IPS DF 6.9 (cell line): ENCODE measurements at regions not wholly inside any gene's neighbourhood (a gene's known extent, or its start where the extent isn't known, plus 50 kb on each side); places are given as distances from the start of the nearest gene placed in this dataset.

Experiments used
- DNase-seq: peaks from one replicate; pipeline ENCODE4 v3.0.0-alpha.2; 2013; ENCODE audit warnings: low read depth, low spot score
- H3K27ac ChIP-seq: one replicate; pipeline ENCODE4 v1.5.1; 2013; ENCODE audit warnings: low read length, control low read depth
- H3K27me3 ChIP-seq: 2 replicates; pipeline ENCODE4 v1.6.1; 2013; ENCODE audit warnings: mild to moderate bottlenecking, low read length; ENCODE audit not compliant: control insufficient read depth, insufficient read depth
- H3K36me3 ChIP-seq: 2 replicates; pipeline ENCODE4 v1.6.1; 2013; ENCODE audit warnings: low read length; ENCODE audit not compliant: control insufficient read depth, insufficient read depth
- H3K4me1 ChIP-seq: 2 replicates; pipeline ENCODE4 v1.6.1; 2013; ENCODE audit warnings: low read length; ENCODE audit not compliant: control insufficient read depth, insufficient read depth
- H3K4me3 ChIP-seq: 2 replicates; pipeline ENCODE4 v1.5.1; 2013; ENCODE audit warnings: mild to moderate bottlenecking, low read length
- H3K9me3 ChIP-seq: 2 replicates; pipeline ENCODE4 v1.6.1; 2013; ENCODE audit warnings: low read length, inconsistent platforms; ENCODE audit not compliant: control insufficient read depth, insufficient read depth
- WGBS: extraction: QIAGEN DNeasy Blood & Tissue Kit; methylation state at CpG from one replicate; pipeline ENCODE4 v1.1.7; 2013; ENCODE audit warnings: mixed read lengths, missing lambda C conversion rate; ENCODE audit not compliant: insufficient read length, insufficient coverage; 5-methylcytosine and 5-hydroxymethylcytosine counted together

- no peaks in the 10 kb centered on the region for H3K27me3 ChIP-seq
- H3K4me1 ChIP-seq = no peaks in the 10 kb centered on the region
- no peaks in the 10 kb centered on the region for H3K36me3 ChIP-seq
- WGBS = no CpG with 5 or more reads among the region's 2 CpGs
- no peak overlapping the region for H3K27ac ChIP-seq
- no peak for DNase-seq
- no peak overlapping the region for H3K4me3 ChIP-seq
- no peaks in the 10 kb centered on the region for H3K9me3 ChIP-seq
Measured at GRCh38 chr4:20302336-20302735, 50.6 kb downstream of the SLIT2 start.

- Histone ChIP-seq H3K4me3 (no peak overlapping the region), H3K27me3 (no peaks in the 10 kb centered on the region), H3K4me1 (no peaks in the 10 kb centered on the region), H3K9me3 (no peaks in the 10 kb centered on the region), H3K27ac (no peak overlapping the region), H3K36me3 (no peaks in the 10 kb centered on the region)
- DNase-seq = no peak
- WGBS = no CpG with 5 or more reads among the region's 2 CpGs
Measured at GRCh38 chr4:20305976-20306375, 54.3 kb downstream of the SLIT2 start.

GRCh38 chr4:20311856-20312255, 60.2 kb downstream of the SLIT2 start:
- no peak overlapping the region for H3K4me3 ChIP-seq
- H3K27me3 ChIP-seq = no peaks in the 10 kb centered on the region
- H3K36me3 ChIP-seq = no peaks in the 10 kb centered on the region
- no CpG with 5 or more reads among the region's 2 CpGs for WGBS
- H3K4me1 ChIP-seq = no peaks in the 10 kb centered on the region
- no peaks in the 10 kb centered on the region for H3K9me3 ChIP-seq
- no peak for DNase-seq
- no peak overlapping the region for H3K27ac ChIP-seq

GRCh38 chr4:20313237-20314030, 61.7 kb downstream of the SLIT2 start:
- no peak overlapping the region for H3K27ac ChIP-seq
- H3K4me1 ChIP-seq = no peaks in the 10 kb centered on the region
- no peaks in the 10 kb centered on the region for H3K36me3 ChIP-seq
- no CpG with 5 or more reads among the region's 12 CpGs for WGBS
- no peaks in the 10 kb centered on the region for H3K27me3 ChIP-seq
- no peak overlapping the region for H3K4me3 ChIP-seq
- DNase-seq = peak; percentile 63
- no peaks in the 10 kb centered on the region for H3K9me3 ChIP-seq

GRCh38 chr4:20317424-20317985, 65.8 kb downstream of the SLIT2 start:
- Histone ChIP-seq H3K9me3 (no peaks in the 10 kb centered on the region), H3K27me3 (no peaks in the 10 kb centered on the region), H3K27ac (no peak overlapping the region), H3K4me1 (no peaks in the 10 kb centered on the region), H3K36me3 (no peaks in the 10 kb centered on the region), H3K4me3 (no peak overlapping the region)
- no CpG with 5 or more reads among the region's 2 CpGs for WGBS
- no peak for DNase-seq

- no peaks in the 10 kb centered on the region for H3K9me3 ChIP-seq
- no peaks in the 10 kb centered on the region for H3K36me3 ChIP-seq
- no CpG with 5 or more reads among the region's 8 CpGs for WGBS
- no peak for DNase-seq
- no peak overlapping the region for H3K4me3 ChIP-seq
- no peaks in the 10 kb centered on the region for H3K4me1 ChIP-seq
- H3K27ac ChIP-seq = no peak overlapping the region
- H3K27me3 ChIP-seq = no peaks in the 10 kb centered on the region
Measured at GRCh38 chr4:20318001-20318908, 66.5 kb downstream of the SLIT2 start.

- H3K4me3 ChIP-seq = no peak overlapping the region
- DNase-seq = no peak
- no peaks in the 10 kb centered on the region for H3K36me3 ChIP-seq
- H3K4me1 ChIP-seq = no peaks in the 10 kb centered on the region
- H3K27ac ChIP-seq = no peak overlapping the region
- no peaks in the 10 kb centered on the region for H3K27me3 ChIP-seq
- no peaks in the 10 kb centered on the region for H3K9me3 ChIP-seq
- WGBS = no CpG with 5 or more reads among the region's 1 CpG
Measured at GRCh38 chr4:20318909-20319277, 67.2 kb downstream of the SLIT2 start.

GRCh38 chr4:20319825-20320612, 68.3 kb downstream of the SLIT2 start:
- no peaks in the 10 kb centered on the region for H3K4me1 ChIP-seq
- WGBS = no CpG with 5 or more reads among the region's 6 CpGs
- H3K4me3 ChIP-seq = no peak overlapping the region
- H3K36me3 ChIP-seq = no peaks in the 10 kb centered on the region
- H3K27me3 ChIP-seq = no peaks in the 10 kb centered on the region
- H3K9me3 ChIP-seq = no peaks in the 10 kb centered on the region
- H3K27ac ChIP-seq = no peak overlapping the region
- no peak for DNase-seq

GRCh38 chr4:20323991-20324390, 72.3 kb downstream of the SLIT2 start:
- Histone ChIP-seq H3K4me3 (no peak overlapping the region), H3K27ac (no peak overlapping the region), H3K27me3 (no peaks in the 10 kb centered on the region), H3K9me3 (no peaks in the 10 kb centered on the region), H3K4me1 (no peaks in the 10 kb centered on the region), H3K36me3 (no peaks in the 10 kb centered on the region)
- no CpG with 5 or more reads among the region's 6 CpGs for WGBS
- DNase-seq = no peak

- no peaks in the 10 kb centered on the region for H3K27me3 ChIP-seq
- no peak overlapping the region for H3K4me3 ChIP-seq
- no peak for DNase-seq
- H3K4me1 ChIP-seq = no peaks in the 10 kb centered on the region
- no peaks in the 10 kb centered on the region for H3K9me3 ChIP-seq
- no peak overlapping the region for H3K27ac ChIP-seq
- no peaks in the 10 kb centered on the region for H3K36me3 ChIP-seq
- WGBS = no CpG with 5 or more reads among the region's 1 CpG
Measured at GRCh38 chr4:20326460-20326859, 74.8 kb downstream of the SLIT2 start.
